Adrenal gland (tissue), 9 donors: ENCODE measurements at regions not wholly inside any gene's neighbourhood (a gene's known extent, or its start where the extent isn't known, plus 50 kb on each side); places are given as distances from the start of the nearest gene placed in this dataset.
"Not testable (repeated sequence)": the region's sequence is repeated elsewhere in the genome, so short reads cannot be mapped to it uniquely, and the experiment has no call there.

Experiments
- DNase-seq, 7 donors: peaks; one replicate each; pipeline ENCODE4 v3.0.0-alpha.2; 2019 to 2020
- H3K27ac ChIP-seq, 5 donors: fragments of 200-600 bp; sonication (generic) in 4 of 5; 1 replicate in 3 of 5; 2 replicates in 2 of 5; pipeline versions ENCODE4 v1.5.1 to v1.8.0; 2016 to 2020; ENCODE audit warnings: mild to moderate bottlenecking in 1 of 5
- H3K27me3 ChIP-seq: fragments of 200-600 bp; 2 replicates; pipeline ENCODE4 v1.8.0; 2021
- H3K36me3 ChIP-seq, 2 donors: fragments of 200-600 bp; replicated peaks in 1 of 2; 1 replicate in 1 of 2; 2 replicates in 1 of 2; pipeline versions ENCODE4 v1.5.1 to v1.8.0; 2018 to 2022
- H3K4me1 ChIP-seq, 2 donors: fragments of 200-600 bp; replicated peaks in 1 of 2; 1 replicate in 1 of 2; 2 replicates in 1 of 2; pipeline versions ENCODE4 v1.5.1 to v1.8.0; 2018 to 2021
- H3K4me3 ChIP-seq, 4 donors: fragments of 200-600 bp; sonication (generic) in 3 of 4; one replicate each; pipeline ENCODE4 v1.5.1; 2016 to 2018
- H3K9me3 ChIP-seq, 3 donors: fragments of 200-600 bp; sonication (generic) in 1 of 3; replicated peaks in 1 of 3; 1 replicate in 2 of 3; 2 replicates in 1 of 3; pipeline versions ENCODE4 v1.5.1 to v1.8.0; 2016 to 2021
- POLR2A ChIP-seq, 2 donors: fragments of 450-650 bp; IDR thresholded peaks; one replicate each; pipeline ENCODE4 v1.6.1; 2017; ENCODE audit warnings: antibody characterized with exemption in 2 of 2, mild to moderate bottlenecking in 2 of 2, moderate library complexity in 1 of 2
- WGBS, 4 donors: extraction: QIAGEN DNeasy Blood & Tissue Kit in 2 of 4; methylation state at CpG; one replicate each; pipeline versions ENCODE4 v1.1.5 to v1.1.7; 2013 to 2017; 5-methylcytosine and 5-hydroxymethylcytosine counted together
- intact Hi-C, 2 donors: fragments of 100-400 bp; cut with DNase I; formaldehyde crosslinking; loops; one replicate each; pipeline versions ENCODE4 v1.14.1 to v1.15.0; 2022 to 2023
- TF ChIP-seq, protein P1 (sequence below), 6 experiments: fragments of 450-650 bp in 4 of 6; fragments of 200-600 bp in 2 of 6; sonication (generic) in 1 of 6; IDR thresholded peaks; 1 replicate in 5 of 6; 2 replicates in 1 of 6; pipeline versions ENCODE4 v1.5.1 to v1.8.0; 2016 to 2021; ENCODE audit warnings: antibody characterized with exemption in 6 of 6, mild to moderate bottlenecking in 2 of 6, moderate library complexity in 1 of 6
- donor health status: healthy with polysubstance abuse.
- donor health status: Bipolar disorder and iron deficiency.
- donor health status: DM: yes; HTN: yes; CAD: no.
- donor health status: DM: no; HTN: no; CAD: no.
- donor health status: DM: no; HTN: no; CAD: no.

DNA sequence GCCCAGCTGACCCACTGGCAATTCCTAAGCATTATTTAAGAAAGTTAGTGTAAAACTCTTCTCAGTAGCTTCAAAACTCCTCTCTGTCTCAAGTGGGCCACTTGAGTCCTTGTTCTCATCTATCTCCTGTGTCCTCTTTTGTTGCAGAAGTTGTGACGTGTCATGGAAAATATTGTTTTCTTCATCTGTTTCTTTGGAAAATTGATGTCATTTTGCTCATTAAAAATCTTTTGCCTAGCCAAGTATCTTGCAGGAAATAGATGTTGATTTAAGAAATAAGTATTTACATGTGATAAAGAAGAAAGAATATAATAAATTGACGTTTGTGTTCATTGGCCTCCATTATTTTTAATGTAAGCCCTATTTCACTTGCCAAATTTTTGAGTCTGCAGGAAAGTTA, 1158.4 kb upstream of the SEMA6A start:
- no peak for DNase-seq
- Histone ChIP-seq H3K27me3 (no peaks in the 10 kb centered on the region), H3K9me3 (no peaks in the 10 kb centered on the region), H3K4me1 (no peaks in the 10 kb centered on the region), H3K36me3 (no peaks in the 10 kb centered on the region), H3K27ac (no peak overlapping the region), H3K4me3 (no peak overlapping the region)
- WGBS, 4 donors, result 50 to 61% (median 58%) methylated on average over 2 of the region's 2 CpGs
- TF ChIP-seq, protein P1, sequence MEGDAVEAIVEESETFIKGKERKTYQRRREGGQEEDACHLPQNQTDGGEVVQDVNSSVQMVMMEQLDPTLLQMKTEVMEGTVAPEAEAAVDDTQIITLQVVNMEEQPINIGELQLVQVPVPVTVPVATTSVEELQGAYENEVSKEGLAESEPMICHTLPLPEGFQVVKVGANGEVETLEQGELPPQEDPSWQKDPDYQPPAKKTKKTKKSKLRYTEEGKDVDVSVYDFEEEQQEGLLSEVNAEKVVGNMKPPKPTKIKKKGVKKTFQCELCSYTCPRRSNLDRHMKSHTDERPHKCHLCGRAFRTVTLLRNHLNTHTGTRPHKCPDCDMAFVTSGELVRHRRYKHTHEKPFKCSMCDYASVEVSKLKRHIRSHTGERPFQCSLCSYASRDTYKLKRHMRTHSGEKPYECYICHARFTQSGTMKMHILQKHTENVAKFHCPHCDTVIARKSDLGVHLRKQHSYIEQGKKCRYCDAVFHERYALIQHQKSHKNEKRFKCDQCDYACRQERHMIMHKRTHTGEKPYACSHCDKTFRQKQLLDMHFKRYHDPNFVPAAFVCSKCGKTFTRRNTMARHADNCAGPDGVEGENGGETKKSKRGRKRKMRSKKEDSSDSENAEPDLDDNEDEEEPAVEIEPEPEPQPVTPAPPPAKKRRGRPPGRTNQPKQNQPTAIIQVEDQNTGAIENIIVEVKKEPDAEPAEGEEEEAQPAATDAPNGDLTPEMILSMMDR (IDR thresholded peaks at IDR 0.05), result no peak
- TF ChIP-seq POLR2A (IDR thresholded peaks at IDR 0.05), result no peak
- intact Hi-C loops, result no loop called here

DNA sequence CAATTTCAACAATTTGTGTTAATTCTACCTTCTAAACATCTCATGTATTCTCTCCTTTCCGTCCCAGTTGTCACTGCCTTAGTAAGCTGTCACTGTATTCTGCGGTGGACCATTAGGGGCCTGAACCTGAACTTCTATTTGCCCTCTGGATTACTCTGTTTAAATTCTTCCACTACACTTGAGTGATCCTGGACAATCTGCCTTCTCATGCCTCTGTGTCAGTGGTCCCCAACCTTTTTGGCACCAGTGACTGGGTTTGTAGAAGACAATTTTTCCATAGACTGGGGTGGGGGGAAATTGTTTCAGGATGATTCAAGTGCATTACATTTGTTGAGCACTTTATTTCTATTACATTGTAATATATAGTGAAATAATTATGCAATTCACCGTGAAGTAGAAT, 1157.6 kb upstream of the SEMA6A start:
- no peak overlapping the region for H3K27ac ChIP-seq
- H3K27me3 ChIP-seq, result no peaks in the 10 kb centered on the region
- H3K9me3 ChIP-seq, result no peaks in the 10 kb centered on the region
- no peaks in the 10 kb centered on the region for H3K4me1 ChIP-seq
- no peak for DNase-seq
- H3K36me3 ChIP-seq, result no peaks in the 10 kb centered on the region
- intact Hi-C loops, result no loop called here
- no peak for TF ChIP-seq POLR2A (IDR thresholded peaks at IDR 0.05)
- TF ChIP-seq, protein P1 (IDR thresholded peaks at IDR 0.05), result no peak
- 81 to 88% (median 85%) methylated on average over 3 of the region's 3 CpGs for WGBS, 4 donors
- no peak overlapping the region for H3K4me3 ChIP-seq

DNA sequence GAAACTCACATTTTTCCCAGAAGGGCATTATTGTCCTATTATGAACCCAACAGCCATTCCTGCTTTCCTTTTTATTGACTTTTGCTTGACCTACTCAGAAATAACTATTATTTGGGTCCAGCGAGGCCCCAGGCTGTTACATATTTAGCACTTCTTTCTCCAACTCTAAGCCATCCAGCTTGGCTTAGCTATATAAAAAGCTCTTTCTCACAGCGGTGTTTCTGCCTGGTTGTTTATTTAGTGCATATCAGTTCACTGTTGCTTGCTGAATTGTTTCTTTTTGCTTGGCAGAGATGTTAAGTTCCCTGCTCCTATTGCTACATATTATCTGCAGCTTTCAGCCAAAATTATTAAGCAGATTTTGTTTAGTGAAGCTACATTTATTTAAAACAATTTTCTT, 1156.8 kb upstream of the SEMA6A start:
- Histone ChIP-seq H3K9me3 (no peaks in the 10 kb centered on the region), H3K36me3 (no peaks in the 10 kb centered on the region), H3K4me3 (no peak overlapping the region), H3K4me1 (no peaks in the 10 kb centered on the region), H3K27me3 (no peaks in the 10 kb centered on the region), H3K27ac (no peak overlapping the region)
- TF ChIP-seq, protein P1 (IDR thresholded peaks at IDR 0.05), result no peak
- no peak for TF ChIP-seq POLR2A (IDR thresholded peaks at IDR 0.05)
- DNase-seq, result no peak
- intact Hi-C loops, result no loop called here
- WGBS, 4 donors, result 39 to 48% (median 47%) methylated on average over 2 of the region's 2 CpGs

DNA sequence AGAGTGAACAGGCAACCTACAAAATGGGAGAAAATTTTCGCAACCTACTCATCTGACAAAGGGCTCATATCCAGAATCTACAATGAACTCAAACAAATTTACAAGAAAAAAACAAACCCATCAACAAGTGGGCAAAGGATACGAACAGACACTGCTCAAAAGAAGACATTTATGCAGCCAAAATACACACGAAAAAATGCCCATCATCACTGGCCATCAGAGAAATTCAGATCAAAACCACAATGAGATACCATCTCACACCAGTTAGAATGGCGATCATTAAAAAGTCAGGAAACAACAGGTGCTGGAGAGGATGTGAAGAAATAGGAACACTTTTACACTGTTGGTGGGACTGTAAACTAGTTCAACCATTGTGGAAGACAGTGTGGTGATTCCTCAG, 1146.2 kb upstream of the SEMA6A start:
- H3K36me3 ChIP-seq, DNase-seq, H3K4me3 ChIP-seq, H3K4me1 ChIP-seq, intact Hi-C loops, H3K27ac ChIP-seq, H3K27me3 ChIP-seq, H3K9me3 ChIP-seq: not testable (repeated sequence)
- 58 to 74% (median 67%) methylated on average over 3 to 4 of the region's 4 CpGs for WGBS, 4 donors

DNA sequence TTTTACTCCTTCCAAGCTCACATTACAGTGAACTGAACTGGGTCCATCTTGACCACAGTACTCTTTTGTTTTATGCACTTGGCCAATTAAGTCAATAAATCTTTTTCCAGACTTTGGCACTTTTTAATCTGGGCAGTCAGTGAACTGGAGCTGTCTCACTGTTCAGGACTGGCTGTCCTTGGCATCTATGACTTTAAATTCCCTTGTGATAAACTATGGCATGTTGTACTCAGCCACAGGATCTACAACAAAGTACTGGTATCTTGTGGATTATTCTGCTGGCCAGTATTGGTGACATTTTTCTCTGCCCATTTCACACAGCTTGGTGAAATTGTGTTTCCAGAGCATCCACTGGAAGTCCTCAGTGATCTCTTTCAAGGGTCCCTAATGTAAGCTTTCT, 1144.8 kb upstream of the SEMA6A start:
- no peak overlapping the region for H3K4me3 ChIP-seq
- H3K27ac ChIP-seq, result no peak overlapping the region
- peaks cover 0 to 6% (median 0%) of the 10 kb centered on the region in 3 donors for H3K9me3 ChIP-seq
- no peaks in the 10 kb centered on the region for H3K4me1 ChIP-seq
- no peak for DNase-seq
- H3K36me3 ChIP-seq, result no peaks in the 10 kb centered on the region
- TF ChIP-seq, protein P1 (IDR thresholded peaks at IDR 0.05), result no peak
- no peak for TF ChIP-seq POLR2A (IDR thresholded peaks at IDR 0.05)
- intact Hi-C loops, result no loop called here
- H3K27me3 ChIP-seq, result no peaks in the 10 kb centered on the region
